ENCODE measurements at regions not wholly inside any gene's neighbourhood (a gene's known extent, or its start where the extent isn't known, plus 50 kb on each side); places are given as distances from the start of the nearest gene placed in this dataset.

DNA sequence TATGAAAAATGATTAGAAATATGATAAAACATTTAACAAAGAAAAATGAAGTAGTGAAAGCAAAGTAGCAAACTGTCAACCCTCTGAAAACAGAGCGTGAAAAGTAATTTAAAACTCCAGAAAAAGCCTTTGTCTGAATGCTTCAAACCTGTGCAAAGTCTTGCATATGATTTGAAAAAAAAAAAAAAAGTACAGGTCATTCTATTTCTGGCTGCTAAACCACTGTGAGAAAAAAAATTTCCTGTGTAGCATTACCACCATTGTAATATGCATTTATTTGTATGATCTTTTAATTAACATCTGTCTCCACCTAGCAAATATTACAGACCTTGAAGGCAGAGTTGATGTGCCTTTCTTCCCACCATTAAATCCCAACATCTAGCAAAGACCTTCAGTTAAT is 82.1 kb upstream of the CCDC68 start:
- H3K4me1 ChIP-seq (ENCODE audit: control insufficient read depth, insufficient read depth, low read length): no peaks in the 10 kb centered on the region
- ChIA-PET CTCF (no interaction called here), POLR2A (no interaction called here)
- H3K4me3 ChIP-seq (ENCODE audit: low read depth, low read length): no peak overlapping the region
- H3K36me3 ChIP-seq (ENCODE audit: control insufficient read depth in 2 of 2, insufficient read depth in 1 of 2, low read length in 2 of 2): no peaks in the 10 kb centered on the region
- TF ChIP-seq GLIS2 (tag by site-specific recombination; IDR thresholded peaks at IDR 0.05) (no peak), ZNF561 (tag by site-specific recombination; IDR thresholded peaks at IDR 0.05; ENCODE audit: borderline replicate concordance) (no peak), ZNF555 (tag by site-specific recombination; conservative IDR thresholded peaks at IDR 0.05) (no peak), FEZF1 (tag by site-specific recombination; IDR thresholded peaks at IDR 0.05) (no peak), BCL11B (tag by site-specific recombination; IDR thresholded peaks at IDR 0.05; ENCODE audit: low read depth) (no peak), ZBTB48 (tag by site-specific recombination; IDR thresholded peaks at IDR 0.05) (no peak), ZNF426 (tag by site-specific recombination; IDR thresholded peaks at IDR 0.05) (no peak), GFI1B (tag by site-specific recombination; IDR thresholded peaks at IDR 0.05) (no peak), ZNF132 (tag by site-specific recombination; IDR thresholded peaks at IDR 0.05; ENCODE audit: borderline replicate concordance) (no peak), ZNF48 (tag by site-specific recombination; IDR thresholded peaks at IDR 0.05) (no peak)
- TF ChIP-seq, protein P1, sequence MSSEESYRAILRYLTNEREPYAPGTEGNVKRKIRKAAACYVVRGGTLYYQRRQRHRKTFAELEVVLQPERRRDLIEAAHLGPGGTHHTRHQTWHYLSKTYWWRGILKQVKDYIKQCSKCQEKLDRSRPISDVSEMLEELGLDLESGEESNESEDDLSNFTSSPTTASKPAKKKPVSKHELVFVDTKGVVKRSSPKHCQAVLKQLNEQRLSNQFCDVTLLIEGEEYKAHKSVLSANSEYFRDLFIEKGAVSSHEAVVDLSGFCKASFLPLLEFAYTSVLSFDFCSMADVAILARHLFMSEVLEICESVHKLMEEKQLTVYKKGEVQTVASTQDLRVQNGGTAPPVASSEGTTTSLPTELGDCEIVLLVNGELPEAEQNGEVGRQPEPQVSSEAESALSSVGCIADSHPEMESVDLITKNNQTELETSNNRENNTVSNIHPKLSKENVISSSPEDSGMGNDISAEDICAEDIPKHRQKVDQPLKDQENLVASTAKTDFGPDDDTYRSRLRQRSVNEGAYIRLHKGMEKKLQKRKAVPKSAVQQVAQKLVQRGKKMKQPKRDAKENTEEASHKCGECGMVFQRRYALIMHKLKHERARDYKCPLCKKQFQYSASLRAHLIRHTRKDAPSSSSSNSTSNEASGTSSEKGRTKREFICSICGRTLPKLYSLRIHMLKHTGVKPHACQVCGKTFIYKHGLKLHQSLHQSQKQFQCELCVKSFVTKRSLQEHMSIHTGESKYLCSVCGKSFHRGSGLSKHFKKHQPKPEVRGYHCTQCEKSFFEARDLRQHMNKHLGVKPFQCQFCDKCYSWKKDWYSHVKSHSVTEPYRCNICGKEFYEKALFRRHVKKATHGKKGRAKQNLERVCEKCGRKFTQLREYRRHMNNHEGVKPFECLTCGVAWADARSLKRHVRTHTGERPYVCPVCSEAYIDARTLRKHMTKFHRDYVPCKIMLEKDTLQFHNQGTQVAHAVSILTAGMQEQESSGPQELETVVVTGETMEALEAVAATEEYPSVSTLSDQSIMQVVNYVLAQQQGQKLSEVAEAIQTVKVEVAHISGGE (tag by site-specific recombination; conservative IDR thresholded peaks at IDR 0.05; ENCODE audit: low read depth): no peak
- TF ChIP-seq, protein P2, sequence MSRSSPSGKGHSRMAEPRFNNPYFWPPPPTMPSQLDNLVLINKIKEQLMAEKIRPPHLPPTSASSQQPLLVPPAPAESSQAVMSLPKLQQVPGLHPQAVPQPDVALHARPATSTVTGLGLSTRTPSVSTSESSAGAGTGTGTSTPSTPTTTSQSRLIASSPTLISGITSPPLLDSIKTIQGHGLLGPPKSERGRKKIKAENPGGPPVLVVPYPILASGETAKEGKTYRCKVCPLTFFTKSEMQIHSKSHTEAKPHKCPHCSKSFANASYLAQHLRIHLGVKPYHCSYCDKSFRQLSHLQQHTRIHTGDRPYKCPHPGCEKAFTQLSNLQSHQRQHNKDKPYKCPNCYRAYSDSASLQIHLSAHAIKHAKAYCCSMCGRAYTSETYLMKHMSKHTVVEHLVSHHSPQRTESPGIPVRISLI (tag by site-specific recombination; IDR thresholded peaks at IDR 0.05): no peak
- TF ChIP-seq, protein P3, sequence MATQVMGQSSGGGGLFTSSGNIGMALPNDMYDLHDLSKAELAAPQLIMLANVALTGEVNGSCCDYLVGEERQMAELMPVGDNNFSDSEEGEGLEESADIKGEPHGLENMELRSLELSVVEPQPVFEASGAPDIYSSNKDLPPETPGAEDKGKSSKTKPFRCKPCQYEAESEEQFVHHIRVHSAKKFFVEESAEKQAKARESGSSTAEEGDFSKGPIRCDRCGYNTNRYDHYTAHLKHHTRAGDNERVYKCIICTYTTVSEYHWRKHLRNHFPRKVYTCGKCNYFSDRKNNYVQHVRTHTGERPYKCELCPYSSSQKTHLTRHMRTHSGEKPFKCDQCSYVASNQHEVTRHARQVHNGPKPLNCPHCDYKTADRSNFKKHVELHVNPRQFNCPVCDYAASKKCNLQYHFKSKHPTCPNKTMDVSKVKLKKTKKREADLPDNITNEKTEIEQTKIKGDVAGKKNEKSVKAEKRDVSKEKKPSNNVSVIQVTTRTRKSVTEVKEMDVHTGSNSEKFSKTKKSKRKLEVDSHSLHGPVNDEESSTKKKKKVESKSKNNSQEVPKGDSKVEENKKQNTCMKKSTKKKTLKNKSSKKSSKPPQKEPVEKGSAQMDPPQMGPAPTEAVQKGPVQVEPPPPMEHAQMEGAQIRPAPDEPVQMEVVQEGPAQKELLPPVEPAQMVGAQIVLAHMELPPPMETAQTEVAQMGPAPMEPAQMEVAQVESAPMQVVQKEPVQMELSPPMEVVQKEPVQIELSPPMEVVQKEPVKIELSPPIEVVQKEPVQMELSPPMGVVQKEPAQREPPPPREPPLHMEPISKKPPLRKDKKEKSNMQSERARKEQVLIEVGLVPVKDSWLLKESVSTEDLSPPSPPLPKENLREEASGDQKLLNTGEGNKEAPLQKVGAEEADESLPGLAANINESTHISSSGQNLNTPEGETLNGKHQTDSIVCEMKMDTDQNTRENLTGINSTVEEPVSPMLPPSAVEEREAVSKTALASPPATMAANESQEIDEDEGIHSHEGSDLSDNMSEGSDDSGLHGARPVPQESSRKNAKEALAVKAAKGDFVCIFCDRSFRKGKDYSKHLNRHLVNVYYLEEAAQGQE (tag by site-specific recombination; IDR thresholded peaks at IDR 0.05): no peak
- TF ChIP-seq, protein P4, sequence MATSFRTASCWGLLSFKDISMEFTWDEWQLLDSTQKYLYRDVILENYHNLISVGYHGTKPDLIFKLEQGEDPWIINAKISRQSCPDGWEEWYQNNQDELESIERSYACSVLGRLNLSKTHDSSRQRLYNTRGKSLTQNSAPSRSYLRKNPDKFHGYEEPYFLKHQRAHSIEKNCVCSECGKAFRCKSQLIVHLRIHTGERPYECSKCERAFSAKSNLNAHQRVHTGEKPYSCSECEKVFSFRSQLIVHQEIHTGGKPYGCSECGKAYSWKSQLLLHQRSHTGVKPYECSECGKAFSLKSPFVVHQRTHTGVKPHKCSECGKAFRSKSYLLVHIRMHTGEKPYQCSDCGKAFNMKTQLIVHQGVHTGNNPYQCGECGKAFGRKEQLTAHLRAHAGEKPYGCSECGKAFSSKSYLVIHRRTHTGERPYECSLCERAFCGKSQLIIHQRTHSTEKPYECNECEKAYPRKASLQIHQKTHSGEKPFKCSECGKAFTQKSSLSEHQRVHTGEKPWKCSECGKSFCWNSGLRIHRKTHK (tag by site-specific recombination; IDR thresholded peaks at IDR 0.05): no peak
- no peak overlapping the region for H3K27ac ChIP-seq (ENCODE audit: extremely low read depth, low read depth, low read length)
- H3K9me3 ChIP-seq (ENCODE audit: control insufficient read depth, insufficient read depth, low read depth, low read length): no peaks in the 10 kb centered on the region

DNA sequence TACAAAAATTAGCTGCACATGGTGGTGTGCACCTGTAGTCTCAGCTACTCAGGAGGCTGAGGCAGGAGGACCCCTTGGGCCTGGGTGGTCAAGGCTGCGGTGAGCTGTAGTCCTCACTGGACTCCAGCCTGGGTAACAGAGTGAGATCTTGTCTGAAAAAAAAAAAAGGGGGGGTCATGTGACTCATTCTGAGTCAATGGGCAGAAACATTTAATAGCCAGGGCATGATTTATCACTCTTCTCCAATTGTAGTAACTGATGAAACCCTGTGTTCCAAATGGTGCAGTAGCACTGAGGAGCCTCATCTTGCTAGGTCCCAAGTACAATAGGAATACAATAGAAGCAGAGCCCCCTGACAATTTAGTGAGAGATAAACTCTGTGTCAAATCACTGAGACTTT is 78.9 kb upstream of the CCDC68 start:
- ChIA-PET CTCF (interaction anchor here (1.8 kb wide), 1 partner anchor 11 kb away, joined by 3 read pairs; no protein-coding TSS in a partner anchor), POLR2A (no interaction called here)
- H3K27ac ChIP-seq (ENCODE audit: extremely low read depth, low read depth, low read length): no peak overlapping the region
- no peaks in the 10 kb centered on the region for H3K36me3 ChIP-seq (ENCODE audit: control insufficient read depth in 2 of 2, insufficient read depth in 1 of 2, low read length in 2 of 2)
- no peaks in the 10 kb centered on the region for H3K4me1 ChIP-seq (ENCODE audit: control insufficient read depth, insufficient read depth, low read length)
- no peaks in the 10 kb centered on the region for H3K9me3 ChIP-seq (ENCODE audit: control insufficient read depth, insufficient read depth, low read depth, low read length)
- no peak overlapping the region for H3K4me3 ChIP-seq (ENCODE audit: low read depth, low read length)
- TF ChIP-seq ZFP37 (tag by site-specific recombination; IDR thresholded peaks at IDR 0.05) (no peak), ZNF416 (tag by site-specific recombination; IDR thresholded peaks at IDR 0.05) (no peak), ZNF561 (tag by site-specific recombination; IDR thresholded peaks at IDR 0.05; ENCODE audit: borderline replicate concordance) (no peak), GFI1B (tag by site-specific recombination; IDR thresholded peaks at IDR 0.05) (no peak), ZNF670 (tag by site-specific recombination; IDR thresholded peaks at IDR 0.05; ENCODE audit: low read depth) (no peak), ZNF19 (tag by site-specific recombination; IDR thresholded peaks at IDR 0.05; ENCODE audit: low read depth) (no peak), ZNF302 (tag by site-specific recombination; IDR thresholded peaks at IDR 0.05; ENCODE audit: low read depth) (no peak)
- TF ChIP-seq, protein P5, sequence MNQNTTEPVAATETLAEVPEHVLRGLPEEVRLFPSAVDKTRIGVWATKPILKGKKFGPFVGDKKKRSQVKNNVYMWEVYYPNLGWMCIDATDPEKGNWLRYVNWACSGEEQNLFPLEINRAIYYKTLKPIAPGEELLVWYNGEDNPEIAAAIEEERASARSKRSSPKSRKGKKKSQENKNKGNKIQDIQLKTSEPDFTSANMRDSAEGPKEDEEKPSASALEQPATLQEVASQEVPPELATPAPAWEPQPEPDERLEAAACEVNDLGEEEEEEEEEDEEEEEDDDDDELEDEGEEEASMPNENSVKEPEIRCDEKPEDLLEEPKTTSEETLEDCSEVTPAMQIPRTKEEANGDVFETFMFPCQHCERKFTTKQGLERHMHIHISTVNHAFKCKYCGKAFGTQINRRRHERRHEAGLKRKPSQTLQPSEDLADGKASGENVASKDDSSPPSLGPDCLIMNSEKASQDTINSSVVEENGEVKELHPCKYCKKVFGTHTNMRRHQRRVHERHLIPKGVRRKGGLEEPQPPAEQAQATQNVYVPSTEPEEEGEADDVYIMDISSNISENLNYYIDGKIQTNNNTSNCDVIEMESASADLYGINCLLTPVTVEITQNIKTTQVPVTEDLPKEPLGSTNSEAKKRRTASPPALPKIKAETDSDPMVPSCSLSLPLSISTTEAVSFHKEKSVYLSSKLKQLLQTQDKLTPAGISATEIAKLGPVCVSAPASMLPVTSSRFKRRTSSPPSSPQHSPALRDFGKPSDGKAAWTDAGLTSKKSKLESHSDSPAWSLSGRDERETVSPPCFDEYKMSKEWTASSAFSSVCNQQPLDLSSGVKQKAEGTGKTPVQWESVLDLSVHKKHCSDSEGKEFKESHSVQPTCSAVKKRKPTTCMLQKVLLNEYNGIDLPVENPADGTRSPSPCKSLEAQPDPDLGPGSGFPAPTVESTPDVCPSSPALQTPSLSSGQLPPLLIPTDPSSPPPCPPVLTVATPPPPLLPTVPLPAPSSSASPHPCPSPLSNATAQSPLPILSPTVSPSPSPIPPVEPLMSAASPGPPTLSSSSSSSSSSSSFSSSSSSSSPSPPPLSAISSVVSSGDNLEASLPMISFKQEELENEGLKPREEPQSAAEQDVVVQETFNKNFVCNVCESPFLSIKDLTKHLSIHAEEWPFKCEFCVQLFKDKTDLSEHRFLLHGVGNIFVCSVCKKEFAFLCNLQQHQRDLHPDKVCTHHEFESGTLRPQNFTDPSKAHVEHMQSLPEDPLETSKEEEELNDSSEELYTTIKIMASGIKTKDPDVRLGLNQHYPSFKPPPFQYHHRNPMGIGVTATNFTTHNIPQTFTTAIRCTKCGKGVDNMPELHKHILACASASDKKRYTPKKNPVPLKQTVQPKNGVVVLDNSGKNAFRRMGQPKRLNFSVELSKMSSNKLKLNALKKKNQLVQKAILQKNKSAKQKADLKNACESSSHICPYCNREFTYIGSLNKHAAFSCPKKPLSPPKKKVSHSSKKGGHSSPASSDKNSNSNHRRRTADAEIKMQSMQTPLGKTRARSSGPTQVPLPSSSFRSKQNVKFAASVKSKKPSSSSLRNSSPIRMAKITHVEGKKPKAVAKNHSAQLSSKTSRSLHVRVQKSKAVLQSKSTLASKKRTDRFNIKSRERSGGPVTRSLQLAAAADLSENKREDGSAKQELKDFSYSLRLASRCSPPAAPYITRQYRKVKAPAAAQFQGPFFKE (tag by site-specific recombination; IDR thresholded peaks at IDR 0.05; ENCODE audit: borderline replicate concordance): no peak

All from HEK293 (cell line).